ENCODE measurements at regions not wholly inside any gene's neighbourhood (a gene's known extent, or its start where the extent isn't known, plus 50 kb on each side); places are given as distances from the start of the nearest gene placed in this dataset.

GRCh38 chr9:102360846-102361245 lies 622.4 kb upstream of the GRIN3A start:
- no peak for TF ChIP-seq CTCF (IDR thresholded peaks at IDR 0.05)
- no peak for TF ChIP-seq ZFX (IDR thresholded peaks at IDR 0.05; ENCODE audit: borderline replicate concordance)
